ENCODE measurements at regions not wholly inside any gene's neighbourhood (a gene's known extent, or its start where the extent isn't known, plus 50 kb on each side); places are given as distances from the start of the nearest gene placed in this dataset.

- no peaks in the 10 kb centered on the region for H3K9me3 ChIP-seq (ENCODE audit: low read length)
- no peaks in the 10 kb centered on the region for H3K36me3 ChIP-seq (ENCODE audit: insufficient read depth, low read length)
- no peak overlapping the region for H3K4me3 ChIP-seq (ENCODE audit: low read length)
- H3K4me2 ChIP-seq (ENCODE audit: low read length) = no peak overlapping the region
- TF ChIP-seq EP300 (conservative IDR thresholded peaks at IDR 0.05; ENCODE audit: poor library complexity, severe bottlenecking) (no peak), CTCF (IDR thresholded peaks at IDR 0.05; ENCODE audit: poor library complexity, severe bottlenecking) (no peak), EZH2 (IDR thresholded peaks at IDR 0.05; ENCODE audit: borderline replicate concordance, insufficient read depth, low read length, poor library complexity, severe bottlenecking) (no peak), RAD21 (conservative IDR thresholded peaks at IDR 0.05) (no peak), TAF1 (IDR thresholded peaks at IDR 0.05; ENCODE audit: low read depth) (no peak), POLR2AphosphoS5 (IDR thresholded peaks at IDR 0.05) (no peak), MXI1 (conservative IDR thresholded peaks at IDR 0.05; ENCODE audit: poor library complexity, severe bottlenecking) (no peak), REST (IDR thresholded peaks at IDR 0.05; ENCODE audit: borderline replicate concordance) (no peak), SMC3 (conservative IDR thresholded peaks at IDR 0.05; ENCODE audit: poor library complexity) (no peak)
- H3K9ac ChIP-seq (ENCODE audit: low read length) = no peak overlapping the region
- H4K20me1 ChIP-seq (ENCODE audit: insufficient read depth) = no peaks in the 10 kb centered on the region
- H3K79me2 ChIP-seq (replicated peaks; ENCODE audit: insufficient read depth, low read length) = no peaks in the 10 kb centered on the region
- no peak overlapping the region for H3K27ac ChIP-seq (ENCODE audit: low read length)
- no peaks in the 10 kb centered on the region for H3K9me2 ChIP-seq (ENCODE audit: insufficient read depth, low read length)
- H2AFZ ChIP-seq (ENCODE audit: low read depth, low read length) = no peak overlapping the region
- H3F3A ChIP-seq (ENCODE audit: insufficient read depth, low read length, poor library complexity, severe bottlenecking) = no peaks in the 10 kb centered on the region
- no peaks in the 10 kb centered on the region for H3K27me3 ChIP-seq (ENCODE audit: insufficient read depth, low read depth, low read length)
These were observed 280.4 kb downstream of the MEF2C start for GRCh38 chr5:88602584-88602983.

GRCh38 chr5:88594441-88594840 is 288.5 kb downstream of the MEF2C start:
- no peak overlapping the region for H3K27ac ChIP-seq (ENCODE audit: low read length)
- no peak overlapping the region for H3K9ac ChIP-seq (ENCODE audit: low read length)
- no peak overlapping the region for H3K4me2 ChIP-seq (ENCODE audit: low read length)
- H2AFZ ChIP-seq (ENCODE audit: low read depth, low read length) = no peak overlapping the region
- TF ChIP-seq POLR2AphosphoS5 (IDR thresholded peaks at IDR 0.05) = no peak
- TF ChIP-seq SMC3 (conservative IDR thresholded peaks at IDR 0.05; ENCODE audit: poor library complexity) = no peak
- TF ChIP-seq MXI1 (conservative IDR thresholded peaks at IDR 0.05; ENCODE audit: poor library complexity, severe bottlenecking) = no peak
- TF ChIP-seq EZH2 (IDR thresholded peaks at IDR 0.05; ENCODE audit: borderline replicate concordance, insufficient read depth, low read length, poor library complexity, severe bottlenecking) = no peak
- TF ChIP-seq EP300 (conservative IDR thresholded peaks at IDR 0.05; ENCODE audit: poor library complexity, severe bottlenecking) = no peak
- no peak for TF ChIP-seq REST (IDR thresholded peaks at IDR 0.05; ENCODE audit: borderline replicate concordance)
- TF ChIP-seq RAD21 (conservative IDR thresholded peaks at IDR 0.05) = no peak
- no peak for TF ChIP-seq CTCF (IDR thresholded peaks at IDR 0.05; ENCODE audit: poor library complexity, severe bottlenecking)
- TF ChIP-seq TAF1 (IDR thresholded peaks at IDR 0.05; ENCODE audit: low read depth) = no peak
- H3K9me3 ChIP-seq (ENCODE audit: low read length) = no peaks in the 10 kb centered on the region
- H4K20me1 ChIP-seq (ENCODE audit: insufficient read depth) = no peaks in the 10 kb centered on the region
- no peak overlapping the region for H3K4me3 ChIP-seq (ENCODE audit: low read length)
- H3K27me3 ChIP-seq (ENCODE audit: insufficient read depth, low read depth, low read length) = no peaks in the 10 kb centered on the region
- H3F3A ChIP-seq (ENCODE audit: insufficient read depth, low read length, poor library complexity, severe bottlenecking) = no peaks in the 10 kb centered on the region
- H3K36me3 ChIP-seq (ENCODE audit: insufficient read depth, low read length) = no peaks in the 10 kb centered on the region
- no peaks in the 10 kb centered on the region for H3K79me2 ChIP-seq (replicated peaks; ENCODE audit: insufficient read depth, low read length)
- no peaks in the 10 kb centered on the region for H3K9me2 ChIP-seq (ENCODE audit: insufficient read depth, low read length)

Measured in neural cell (in vitro differentiated cells).